HG02610 (cell line): ENCODE measurements at regions not wholly inside any gene's neighbourhood (a gene's known extent, or its start where the extent isn't known, plus 50 kb on each side); places are given as distances from the start of the nearest gene placed in this dataset.
"Not testable (repeated sequence)": the region's sequence is repeated elsewhere in the genome, so short reads cannot be mapped to it uniquely, and the experiment has no call there.

Source experiments
- ATAC-seq: cut with Tn5 transposase; IDR thresholded peaks from one replicate; pipeline ENCODE4 v1.9.1; 2021; ENCODE audit warnings: mild to moderate bottlenecking, moderate library complexity; ENCODE audit not compliant: unreplicated experiment

GRCh38 chrY:16108839-16109238 lies 1584.5 kb downstream of the NLGN4Y start:
- no peak for ATAC-seq

GRCh38 chrY:16120096-16120495 lies 1595.8 kb downstream of the NLGN4Y start:
- ATAC-seq = not testable (repeated sequence)

GRCh38 chrY:16121988-16122387 lies 1597.7 kb downstream of the NLGN4Y start:
- ATAC-seq = no peak

GRCh38 chrY:16124630-16125317 lies 1600.4 kb downstream of the NLGN4Y start:
- no peak for ATAC-seq

- no peak for ATAC-seq
These were observed 1612.4 kb downstream of the NLGN4Y start for GRCh38 chrY:16136581-16137298.

- no peak for ATAC-seq
These were observed 1633.5 kb downstream of the NLGN4Y start for GRCh38 chrY:16157801-16158200.

- ATAC-seq = peak; percentile 58
These were observed 1651.4 kb downstream of the NLGN4Y start for GRCh38 chrY:16175740-16176139.

- not testable (repeated sequence) for ATAC-seq
These were observed 1674.5 kb downstream of the CDY2B start for GRCh38 chrY:16205482-16205881.

- not testable (repeated sequence) for ATAC-seq
These were observed 1636.7 kb downstream of the CDY2B start for GRCh38 chrY:16243322-16243721.

GRCh38 chrY:16254551-16255295 lies 1625.3 kb downstream of the CDY2B start:
- ATAC-seq = peak; percentile 55

GRCh38 chrY:16255778-16256177 lies 1624.2 kb downstream of the CDY2B start:
- ATAC-seq = not testable (repeated sequence)
